ENCODE measurements at regions not wholly inside any gene's neighbourhood (a gene's known extent, or its start where the extent isn't known, plus 50 kb on each side); places are given as distances from the start of the nearest gene placed in this dataset.

GRCh38 chr2:5026571-5027234, 665.5 kb upstream of the SOX11 start:
- no peak for TF ChIP-seq CTCF (conservative IDR thresholded peaks at IDR 0.05; ENCODE audit: low read length)
- TF ChIP-seq EZH2phosphoT487 (IDR thresholded peaks at IDR 0.05; ENCODE audit: borderline replicate concordance) = no peak
